ENCODE measurements at regions not wholly inside any gene's neighbourhood (a gene's known extent, or its start where the extent isn't known, plus 50 kb on each side); places are given as distances from the start of the nearest gene placed in this dataset.

- H2BK120ac ChIP-seq (replicated peaks; ENCODE audit: low read depth, low read length) = no peak overlapping the region
- H3K4me2 ChIP-seq (ENCODE audit: insufficient read depth in 1 of 2, low read depth in 2 of 2, low read length in 2 of 2) = no peak overlapping the region
- H3K4me1 ChIP-seq (replicated peaks in 1 of 4; ENCODE audit: control insufficient read depth in 3 of 4, insufficient read depth in 4 of 4, low read length in 3 of 4) = peaks cover 3 to 8% (median 5%) of the 10 kb centered on the region in 4 experiments; a peak in 5 of 7 replicates
- H2BK20ac ChIP-seq (ENCODE audit: low read length) = no peak overlapping the region
- no peak overlapping the region for H4K8ac ChIP-seq (ENCODE audit: extremely low read depth, insufficient read depth, low read length)
- H4K91ac ChIP-seq (replicated peaks; ENCODE audit: insufficient read length, low read length) = no peak overlapping the region
- no peaks in the 10 kb centered on the region for H4K20me1 ChIP-seq (replicated peaks in 1 of 2; ENCODE audit: control insufficient read depth in 1 of 2, insufficient read depth in 2 of 2, low read length in 2 of 2)
- H2AFZ ChIP-seq (ENCODE audit: low read length) = no peak overlapping the region
- 0 out of 2 replicates have a peak overlapping the region, but pooled peaks have one; percentile 35 for H2BK5ac ChIP-seq (ENCODE audit: low read depth, low read length)
- TF ChIP-seq BACH1 (IDR thresholded peaks at IDR 0.05; ENCODE audit: low read length) (peak; percentile 76; the same call in 1 of the 2 replicates), GABPA (IDR thresholded peaks at IDR 0.05; ENCODE audit: borderline replicate concordance, insufficient read depth, low read length) (no peak), SIRT6 (IDR thresholded peaks at IDR 0.05; ENCODE audit: low read length) (no peak)
- ChIA-PET POLR2A (ENCODE audit: partially characterized antibody) (interaction anchor here (3.1 kb wide), 1 partner anchor 8 kb away, joined by 8 read pairs; no protein-coding TSS in a partner anchor), CTCF (ENCODE audit: partially characterized antibody) (interaction anchor here (0.6 to 3.0 kb wide), 8 partner anchors 8 to 36 kb away, joined by 3 to 13 read pairs (median 4); no protein-coding TSS in a partner anchor)
- no peak overlapping the region for H2BK12ac ChIP-seq (ENCODE audit: low read depth, low read length)
- 85% methylated on average over 10 of the region's 10 CpGs; no CpG with 5 or more reads in 1 of the 2 experiments for WGBS, 2 experiments (ENCODE audit: extremely low coverage in 1 of 2, insufficient coverage in 1 of 2, insufficient read length in 1 of 2, insufficient replicate concordance in 2 of 2, low coverage in 1 of 2, low lambda C conversion rate in 2 of 2, missing lambda C conversion rate in 1 of 2)
- H3K36me3 ChIP-seq (ENCODE audit: control insufficient read depth in 2 of 4, insufficient read depth in 4 of 4, low read length in 3 of 4) = no peaks in the 10 kb centered on the region
- no peak overlapping the region for H2BK15ac ChIP-seq (ENCODE audit: low read length)
- no peaks in the 10 kb centered on the region for H3K79me2 ChIP-seq (ENCODE audit: control insufficient read depth in 1 of 2, insufficient read depth in 2 of 2, low read length in 2 of 2)
- H3K27ac ChIP-seq (ENCODE audit: low read depth, low read length) = no peak overlapping the region
- no peak overlapping the region for H3K23ac ChIP-seq (ENCODE audit: insufficient read length)
- H3K14ac ChIP-seq (ENCODE audit: insufficient read length) = no peak overlapping the region
- H3K4me3 ChIP-seq (ENCODE audit: extremely low read depth in 1 of 4, insufficient read depth in 2 of 4, low read depth in 3 of 4, low read length in 4 of 4) = no peak overlapping the region
- FAIRE-seq (peak; percentile 24), DNase-seq (ENCODE audit: low read depth in 1 of 2, low spot score in 2 of 2) (peak in 1 of 2 experiments; percentile 43)
- no peaks in the 10 kb centered on the region for H3K27me3 ChIP-seq (replicated peaks in 1 of 4; ENCODE audit: control insufficient read depth in 3 of 4, extremely low read depth in 1 of 4, insufficient read depth in 3 of 4, low read length in 3 of 4)
- H3K9ac ChIP-seq (replicated peaks in 1 of 4; ENCODE audit: extremely low read depth in 1 of 4, low read depth in 3 of 4, low read length in 3 of 4) = no peak overlapping the region
- no peak overlapping the region for H3K56ac ChIP-seq (replicated peaks; ENCODE audit: insufficient read length, low read depth, low read length)
- H3K9me3 ChIP-seq (ENCODE audit: insufficient read depth in 2 of 2, low read depth in 1 of 2, low read length in 1 of 2) = no peaks in the 10 kb centered on the region; a peak in 1 of 4 replicates
- H2AK5ac ChIP-seq (ENCODE audit: low read depth, low read length) = no peak overlapping the region
- no peaks in the 10 kb centered on the region for H3K23me2 ChIP-seq (ENCODE audit: low read depth, low read length)
- 0 out of 2 replicates have a peak, but pooled peaks cover 2% of the 10 kb centered on the region for H3K79me1 ChIP-seq (ENCODE audit: low read depth, low read length)
- H3K18ac ChIP-seq (ENCODE audit: extremely low read depth, low read length) = no peak overlapping the region
- no peak overlapping the region for H3K4ac ChIP-seq (replicated peaks; ENCODE audit: insufficient read length, low read depth, low read length)
- no peak overlapping the region for H4K5ac ChIP-seq (ENCODE audit: insufficient read length, low read depth, low read length)
Measured at GRCh38 chr15:29631076-29632070, 190.9 kb downstream of the TJP1 start.

All from H1 (cell line).